Activated naive CD8-positive, alpha-beta T cell treated with anti-CD3 and anti-CD28 coated beads, Interleukin-2, amount 10 ng/mL, durations not matched to agents 7 days and 5 days (primary cell): ENCODE measurements at regions not wholly inside any gene's neighbourhood (a gene's known extent, or its start where the extent isn't known, plus 50 kb on each side); places are given as distances from the start of the nearest gene placed in this dataset.

Source experiments
- ATAC-seq: fragments of 150-1000 bp; cut with Tn5 transposase; one replicate; pipeline ENCODE4 v1.10.0; 2021; ENCODE audit warnings: low read depth, moderate library complexity
- POLR2A ChIA-PET: fragments of 350-600 bp; sonication (Branson Sonifier 250); formaldehyde crosslinking; loops from one replicate; lab custom pipeline; 2021; ENCODE audit warnings: antibody characterized with exemption; lab: Charles Lee
- DNase-seq: peaks from one replicate; pipeline ENCODE4 v3.0.0; 2021
- H3K27ac Mint-ChIP-seq: one replicate; pipeline ENCODE4 v1.8.0; 2022; ENCODE audit warnings: mild to moderate bottlenecking, mixed read lengths
- H3K27me3 Mint-ChIP-seq: one replicate; pipeline ENCODE4 v1.8.0; 2022; ENCODE audit warnings: mild to moderate bottlenecking, moderate library complexity, mixed read lengths
- H3K36me3 Mint-ChIP-seq: one replicate; pipeline ENCODE4 v1.8.0; 2021; ENCODE audit warnings: mild to moderate bottlenecking, mixed read lengths
- H3K4me1 Mint-ChIP-seq: one replicate; pipeline ENCODE4 v1.8.0; 2021; ENCODE audit warnings: mixed read lengths
- H3K4me3 Mint-ChIP-seq: one replicate; pipeline ENCODE4 v1.8.0; 2022; ENCODE audit warnings: mild to moderate bottlenecking, moderate library complexity, mixed read lengths
- H3K9me3 Mint-ChIP-seq: one replicate; pipeline ENCODE4 v1.8.0; 2021; ENCODE audit warnings: mixed read lengths

DNA sequence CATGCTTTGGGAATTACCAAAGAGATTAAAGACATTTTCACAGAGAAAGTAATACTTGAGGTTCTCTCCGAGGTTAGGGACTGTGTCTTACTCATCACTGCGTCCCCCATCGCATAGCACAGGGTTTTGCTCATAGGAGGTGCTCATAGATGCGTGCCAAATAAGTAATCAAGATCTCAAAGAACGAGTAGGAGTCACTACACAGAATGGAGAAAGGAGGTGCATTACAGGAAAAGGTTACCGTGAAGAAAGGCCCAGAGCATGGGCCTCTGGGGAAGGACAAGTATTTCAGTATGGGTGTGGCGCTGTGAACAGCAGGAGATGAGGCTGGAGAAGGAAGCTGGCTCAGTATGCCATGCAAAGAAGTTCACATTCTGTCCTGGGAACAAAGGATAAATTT lies 182.4 kb downstream of the ACTL7B start:
- Mint-ChIP-seq H3K4me3 (no peak overlapping the region), H3K27me3 (no peaks in the 10 kb centered on the region), H3K27ac (no peak overlapping the region), H3K9me3 (no peaks in the 10 kb centered on the region), H3K36me3 (no peaks in the 10 kb centered on the region), H3K4me1 (no peaks in the 10 kb centered on the region)
- POLR2A ChIA-PET: no interaction called here
- DNase-seq (no peak), ATAC-seq (no peak)

DNA sequence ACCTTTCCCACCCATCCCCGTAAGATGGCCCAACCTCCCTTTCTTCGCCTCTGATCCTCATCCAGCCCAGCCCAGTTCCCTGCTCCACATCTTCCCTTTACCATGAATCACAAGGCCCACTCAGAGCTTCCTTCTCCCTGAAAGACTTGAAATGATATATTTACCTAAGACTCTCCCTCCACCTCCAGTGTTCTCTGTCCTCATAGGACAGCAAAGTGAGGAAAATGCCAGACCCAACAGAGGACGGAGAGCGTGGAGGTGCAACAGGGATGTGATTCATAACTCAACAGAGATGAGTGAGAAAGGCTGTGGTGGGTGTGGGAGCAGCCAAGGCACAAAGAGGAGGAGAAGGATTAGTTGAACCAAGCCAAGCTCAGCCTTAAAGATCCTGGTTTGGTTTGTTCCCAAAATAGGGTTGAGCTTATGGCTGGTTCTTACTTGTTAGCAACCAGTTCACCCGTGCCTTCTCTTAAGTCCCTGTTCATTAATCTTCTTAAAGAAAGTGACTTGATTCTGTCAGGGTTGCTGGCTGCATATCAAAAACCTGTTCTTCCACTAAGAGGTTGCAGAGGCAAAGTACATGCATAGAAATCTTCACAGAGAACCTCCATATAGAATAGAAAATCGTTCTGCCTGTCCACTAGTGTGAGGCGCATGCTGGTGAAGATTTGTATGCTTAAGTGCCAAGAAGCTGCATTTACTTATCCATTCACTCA lies 183.2 kb downstream of the ACTL7B start:
- Mint-ChIP-seq H3K9me3 (no peaks in the 10 kb centered on the region), H3K27ac (no peak overlapping the region), H3K27me3 (no peaks in the 10 kb centered on the region), H3K4me1 (no peaks in the 10 kb centered on the region), H3K4me3 (no peak overlapping the region), H3K36me3 (no peaks in the 10 kb centered on the region)
- POLR2A ChIA-PET: no interaction called here
- DNase-seq (no peak), ATAC-seq (no peak)

DNA sequence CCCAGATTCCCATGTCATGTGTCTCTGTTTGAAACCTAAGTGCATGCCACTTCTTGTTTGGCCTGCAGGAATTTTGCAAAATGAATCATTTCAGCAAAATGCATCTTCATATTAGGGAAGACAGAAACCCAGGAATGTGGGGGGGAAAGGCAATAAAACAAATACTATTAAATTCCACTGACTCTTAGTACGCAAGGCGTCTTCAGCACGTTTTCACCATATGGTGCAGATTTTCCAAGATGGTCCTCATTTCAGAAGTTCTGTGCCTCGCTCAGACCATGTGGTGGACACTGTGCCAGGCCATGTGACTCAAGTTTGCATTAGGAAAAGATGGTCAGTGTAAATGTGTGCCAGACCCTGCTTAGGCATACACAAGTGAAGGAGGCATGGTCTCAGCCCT lies 184.0 kb downstream of the ACTL7B start:
- Mint-ChIP-seq H3K27ac (no peak overlapping the region), H3K36me3 (no peaks in the 10 kb centered on the region), H3K9me3 (no peaks in the 10 kb centered on the region), H3K27me3 (no peaks in the 10 kb centered on the region), H3K4me3 (no peak overlapping the region), H3K4me1 (no peaks in the 10 kb centered on the region)
- POLR2A ChIA-PET: no interaction called here
- DNase-seq: no peak
- no peak for ATAC-seq

DNA sequence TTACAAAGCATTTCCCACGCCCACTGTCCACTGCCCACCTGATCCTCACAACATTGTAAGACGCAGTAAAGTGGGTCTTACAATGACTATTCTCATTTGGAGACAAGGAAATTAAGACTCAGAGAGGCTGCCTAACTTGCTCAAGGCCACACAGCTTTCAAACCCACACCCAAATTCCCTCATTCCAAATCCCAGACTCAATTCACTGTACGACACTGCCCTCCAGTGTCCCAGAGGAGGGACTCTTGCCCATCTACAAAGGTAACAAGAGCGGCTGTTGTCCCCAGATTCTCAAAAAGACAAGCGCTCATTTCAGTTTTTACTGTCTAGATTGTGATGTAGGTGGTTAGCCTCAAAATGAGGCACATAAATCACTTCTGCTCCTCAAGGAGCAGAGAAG lies 184.6 kb downstream of the ACTL7B start:
- no peaks in the 10 kb centered on the region for H3K4me1 Mint-ChIP-seq
- DNase-seq (no peak), ATAC-seq (no peak)
- no peaks in the 10 kb centered on the region for H3K27me3 Mint-ChIP-seq
- no peaks in the 10 kb centered on the region for H3K36me3 Mint-ChIP-seq
- H3K4me3 Mint-ChIP-seq: no peak overlapping the region
- POLR2A ChIA-PET: no interaction called here
- no peaks in the 10 kb centered on the region for H3K9me3 Mint-ChIP-seq
- no peak overlapping the region for H3K27ac Mint-ChIP-seq

DNA sequence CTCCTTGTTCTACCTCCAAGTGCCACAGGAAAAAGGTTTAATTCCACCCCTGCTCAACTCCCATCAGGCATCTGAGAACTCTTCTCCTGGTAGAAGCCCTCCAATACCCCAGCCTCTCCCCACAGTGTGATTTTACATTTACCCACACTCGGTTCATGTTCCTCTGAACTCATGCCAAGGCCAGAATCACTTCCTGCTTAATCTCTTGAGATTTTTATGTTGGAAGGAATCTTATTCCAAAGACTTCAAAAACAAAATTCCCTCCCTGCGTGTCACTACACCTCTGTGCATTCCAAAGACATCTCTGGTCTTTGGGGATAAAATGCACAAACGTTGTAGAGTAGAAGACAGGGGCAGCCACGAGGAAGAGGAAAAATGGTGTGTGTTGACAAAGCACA lies 186.8 kb downstream of the ACTL7B start:
- Mint-ChIP-seq H3K27ac (no peak overlapping the region), H3K9me3 (no peaks in the 10 kb centered on the region), H3K4me1 (no peaks in the 10 kb centered on the region), H3K4me3 (no peak overlapping the region), H3K27me3 (no peaks in the 10 kb centered on the region), H3K36me3 (no peaks in the 10 kb centered on the region)
- DNase-seq (no peak), ATAC-seq (no peak)
- POLR2A ChIA-PET: no interaction called here

DNA sequence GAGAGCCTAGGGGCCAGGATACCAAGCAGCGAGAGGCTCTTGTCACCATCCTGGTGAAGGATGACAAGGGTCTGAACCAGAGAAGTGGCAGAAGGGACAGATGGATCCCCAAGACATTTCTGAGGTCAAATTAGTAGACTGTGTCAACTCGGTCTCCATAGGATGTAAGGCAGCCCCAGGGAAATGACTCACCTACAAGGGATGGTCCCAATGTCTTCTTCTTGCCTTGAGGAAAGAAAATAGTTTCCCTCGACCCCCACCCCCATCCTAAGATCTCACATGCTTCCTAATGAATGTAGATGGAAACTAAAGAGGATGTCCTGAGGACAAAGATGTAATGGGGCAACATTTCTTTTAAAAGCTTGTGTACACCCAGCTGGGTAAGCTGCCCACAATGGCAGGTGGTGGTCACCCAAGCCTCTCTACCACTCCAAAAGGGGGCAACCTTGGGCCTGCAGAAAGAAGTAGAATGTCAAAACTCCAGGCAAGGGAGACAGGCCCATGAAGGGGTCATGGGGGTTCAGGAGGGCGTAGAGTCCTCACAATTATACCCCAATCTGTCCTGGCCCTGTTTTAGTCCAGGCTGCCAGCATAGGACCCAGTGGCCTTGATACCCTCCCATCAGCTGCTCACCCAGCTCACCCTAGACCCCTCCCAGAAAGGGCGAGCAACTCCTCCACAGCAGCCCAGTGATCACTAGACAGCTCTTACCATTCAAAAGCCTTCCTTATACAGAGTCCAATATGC lies 187.4 kb downstream of the ACTL7B start:
- no peak overlapping the region for H3K27ac Mint-ChIP-seq
- no peak overlapping the region for H3K4me3 Mint-ChIP-seq
- no peaks in the 10 kb centered on the region for H3K36me3 Mint-ChIP-seq
- no peaks in the 10 kb centered on the region for H3K9me3 Mint-ChIP-seq
- ATAC-seq (no peak), DNase-seq (no peak)
- no peaks in the 10 kb centered on the region for H3K27me3 Mint-ChIP-seq
- H3K4me1 Mint-ChIP-seq: no peaks in the 10 kb centered on the region
- POLR2A ChIA-PET: no interaction called here

DNA sequence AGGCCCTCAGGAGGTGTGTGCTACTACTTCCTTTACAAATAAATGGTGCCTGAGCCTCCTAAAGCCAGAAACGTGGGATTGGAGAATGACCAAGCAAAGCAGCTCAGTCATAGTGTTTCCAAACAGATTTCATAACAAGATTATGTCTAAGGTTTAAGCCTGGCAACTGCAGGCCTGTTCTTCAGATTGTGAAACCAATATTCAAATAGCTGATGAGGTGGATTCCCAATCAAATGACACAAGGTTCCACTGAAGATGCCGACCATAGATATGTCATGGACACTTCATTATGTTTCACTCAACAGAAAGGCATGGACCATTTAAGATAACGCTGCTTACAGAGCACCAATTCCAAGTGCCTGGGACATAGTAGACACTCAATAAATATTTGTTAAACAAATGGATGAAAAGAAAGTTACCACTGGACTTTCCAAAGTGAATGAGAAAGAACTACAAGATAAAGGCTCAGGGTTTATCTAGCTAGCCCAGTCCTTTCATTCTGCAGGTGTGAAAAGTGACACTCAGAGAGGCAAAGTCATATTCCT lies 189.5 kb downstream of the ACTL7B start:
- Mint-ChIP-seq H3K27me3 (no peaks in the 10 kb centered on the region), H3K36me3 (no peaks in the 10 kb centered on the region), H3K27ac (no peak overlapping the region), H3K9me3 (no peaks in the 10 kb centered on the region), H3K4me3 (no peak overlapping the region), H3K4me1 (no peaks in the 10 kb centered on the region)
- ATAC-seq: no peak
- DNase-seq: no peak
- POLR2A ChIA-PET: no interaction called here

DNA sequence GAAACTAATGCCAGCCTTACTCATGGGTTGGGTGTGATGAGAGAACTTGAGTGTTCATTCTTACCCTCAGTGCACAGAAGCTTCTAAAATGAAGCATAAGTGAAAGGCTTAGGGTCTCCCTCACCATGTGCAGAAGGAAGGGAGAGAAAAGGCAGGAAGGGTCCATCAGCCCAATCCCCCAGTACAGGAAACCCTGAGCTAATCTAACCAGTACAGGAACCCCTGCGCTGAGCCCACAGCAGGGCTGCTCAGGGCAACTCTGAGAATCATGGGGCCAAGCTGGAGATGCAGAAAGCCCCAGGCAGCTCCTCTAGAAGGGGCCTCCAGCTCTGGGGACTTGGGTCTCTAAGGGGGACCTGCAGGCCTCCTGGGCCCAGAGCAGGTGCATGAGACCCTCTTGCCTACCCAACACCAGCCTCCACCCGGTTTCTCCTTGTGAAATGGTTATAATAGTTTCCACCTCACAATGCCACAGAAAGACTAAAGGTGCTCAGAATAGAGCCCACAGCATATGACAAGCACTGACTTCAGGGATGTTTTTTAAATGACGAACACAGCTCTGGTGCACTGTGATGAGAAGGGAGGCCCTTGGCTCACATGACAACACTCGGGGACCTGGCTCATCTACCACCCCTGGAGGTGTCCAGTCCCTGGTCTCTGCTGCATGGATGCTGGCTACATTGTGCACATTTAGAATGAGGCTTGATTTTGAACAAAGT lies 190.1 kb downstream of the ACTL7B start:
- ATAC-seq: no peak
- H3K4me3 Mint-ChIP-seq: no peak overlapping the region
- POLR2A ChIA-PET: no interaction called here

DNA sequence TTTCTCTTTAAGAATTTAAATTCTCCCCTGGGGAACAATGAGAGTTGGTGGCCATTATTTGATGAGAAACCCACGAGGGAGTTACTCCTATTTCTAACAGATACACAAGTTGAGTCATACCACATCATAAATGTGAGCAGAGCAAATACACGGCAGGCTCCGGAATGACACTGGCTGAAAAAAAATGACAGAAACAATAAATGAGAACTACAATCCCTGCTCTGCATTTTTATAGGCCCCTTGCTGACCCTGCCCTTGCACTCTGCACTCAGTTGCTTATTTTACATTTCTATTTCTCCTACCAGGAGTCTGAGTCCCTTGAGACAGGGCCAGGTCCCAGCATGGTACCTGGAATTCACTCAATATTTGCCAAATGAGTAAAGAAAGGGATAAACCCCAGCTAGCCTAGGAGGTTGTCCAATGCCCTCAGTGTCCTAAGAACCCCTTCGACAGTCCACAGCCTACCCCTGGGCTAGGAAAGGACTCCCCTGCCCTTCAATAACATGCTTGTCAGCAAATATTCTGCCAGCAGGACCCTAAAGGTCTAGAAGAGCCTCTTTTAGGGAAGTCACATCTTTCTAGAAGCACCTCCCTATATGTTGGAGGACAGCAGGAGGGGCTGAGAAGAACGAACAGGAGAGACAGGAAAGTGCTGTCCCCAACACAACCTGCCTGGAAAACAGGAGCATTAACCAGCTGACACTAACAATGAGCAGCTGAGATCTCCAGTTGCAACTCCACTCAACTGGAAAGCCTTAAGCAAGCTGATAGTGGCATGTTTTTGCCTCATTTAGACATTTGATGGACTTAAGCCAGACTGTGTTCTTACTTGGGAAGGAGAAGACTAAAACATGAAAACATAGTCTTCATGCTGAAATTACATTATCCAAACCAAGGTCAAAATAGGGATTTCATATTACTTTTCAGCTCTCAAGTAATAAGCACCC lies 191.2 kb downstream of the ACTL7B start:
- ATAC-seq (no peak), DNase-seq (no peak)
- Mint-ChIP-seq H3K27ac (no peak overlapping the region), H3K9me3 (peaks cover 4% of the 10 kb centered on the region), H3K36me3 (no peaks in the 10 kb centered on the region), H3K4me3 (no peak overlapping the region), H3K27me3 (no peaks in the 10 kb centered on the region), H3K4me1 (no peaks in the 10 kb centered on the region)
- POLR2A ChIA-PET: no interaction called here

More for the DNA sequence above, 190.1 kb downstream of the ACTL7B start:
- no peaks in the 10 kb centered on the region for H3K27me3 Mint-ChIP-seq
- H3K4me1 Mint-ChIP-seq: no peaks in the 10 kb centered on the region
- no peaks in the 10 kb centered on the region for H3K36me3 Mint-ChIP-seq
- no peak for DNase-seq
- H3K27ac Mint-ChIP-seq: no peak overlapping the region
- H3K9me3 Mint-ChIP-seq: peaks cover 3% of the 10 kb centered on the region

DNA sequence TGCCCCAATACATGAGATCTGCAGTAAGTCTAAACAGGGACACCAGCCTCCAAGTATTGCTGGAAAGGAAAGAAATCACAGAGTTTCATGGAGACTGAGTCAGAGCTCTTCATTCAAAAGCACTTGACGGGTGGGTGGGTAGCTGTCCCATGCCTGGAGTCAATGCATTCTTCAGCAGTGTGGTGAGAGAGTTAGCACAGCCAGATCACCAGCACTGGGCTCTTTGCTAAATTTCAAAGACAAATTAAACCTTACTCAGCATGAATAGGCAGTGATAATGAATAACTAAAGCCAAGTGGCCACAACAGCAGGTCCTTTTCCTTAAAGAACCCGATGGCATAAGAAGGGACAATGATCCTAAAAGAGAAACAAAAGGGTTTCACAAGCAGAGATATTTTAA lies 192.4 kb downstream of the ACTL7B start:
- Mint-ChIP-seq H3K4me3 (no peak overlapping the region), H3K4me1 (no peaks in the 10 kb centered on the region), H3K36me3 (no peaks in the 10 kb centered on the region), H3K27ac (no peak overlapping the region), H3K27me3 (no peaks in the 10 kb centered on the region), H3K9me3 (peaks cover 9% of the 10 kb centered on the region)
- POLR2A ChIA-PET: no interaction called here
- DNase-seq: no peak
- ATAC-seq: no peak

DNA sequence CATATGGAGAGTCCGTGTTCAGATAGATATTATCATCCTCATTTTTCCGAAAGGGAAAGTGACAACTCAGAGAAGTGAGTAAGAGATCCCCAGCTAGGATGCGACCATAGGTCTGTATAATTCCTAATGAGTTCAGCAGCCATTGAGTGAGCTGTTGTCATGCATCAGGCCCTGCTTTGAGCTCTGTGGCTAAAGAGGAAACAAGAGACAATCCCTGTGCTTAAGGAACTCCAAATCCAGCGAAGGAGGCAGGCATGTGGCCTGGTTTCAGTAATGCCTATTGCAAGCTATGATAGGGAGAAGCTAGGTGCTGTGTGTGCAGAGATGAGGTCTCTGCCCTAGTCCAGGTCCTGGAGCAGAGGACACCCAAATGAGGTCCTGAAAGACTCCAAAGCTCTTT lies 192.8 kb downstream of the ACTL7B start:
- Mint-ChIP-seq H3K9me3 (peaks cover 9% of the 10 kb centered on the region), H3K36me3 (no peaks in the 10 kb centered on the region), H3K27me3 (no peaks in the 10 kb centered on the region), H3K4me3 (no peak overlapping the region), H3K4me1 (no peaks in the 10 kb centered on the region), H3K27ac (no peak overlapping the region)
- DNase-seq (no peak), ATAC-seq (no peak)
- POLR2A ChIA-PET: no interaction called here

DNA sequence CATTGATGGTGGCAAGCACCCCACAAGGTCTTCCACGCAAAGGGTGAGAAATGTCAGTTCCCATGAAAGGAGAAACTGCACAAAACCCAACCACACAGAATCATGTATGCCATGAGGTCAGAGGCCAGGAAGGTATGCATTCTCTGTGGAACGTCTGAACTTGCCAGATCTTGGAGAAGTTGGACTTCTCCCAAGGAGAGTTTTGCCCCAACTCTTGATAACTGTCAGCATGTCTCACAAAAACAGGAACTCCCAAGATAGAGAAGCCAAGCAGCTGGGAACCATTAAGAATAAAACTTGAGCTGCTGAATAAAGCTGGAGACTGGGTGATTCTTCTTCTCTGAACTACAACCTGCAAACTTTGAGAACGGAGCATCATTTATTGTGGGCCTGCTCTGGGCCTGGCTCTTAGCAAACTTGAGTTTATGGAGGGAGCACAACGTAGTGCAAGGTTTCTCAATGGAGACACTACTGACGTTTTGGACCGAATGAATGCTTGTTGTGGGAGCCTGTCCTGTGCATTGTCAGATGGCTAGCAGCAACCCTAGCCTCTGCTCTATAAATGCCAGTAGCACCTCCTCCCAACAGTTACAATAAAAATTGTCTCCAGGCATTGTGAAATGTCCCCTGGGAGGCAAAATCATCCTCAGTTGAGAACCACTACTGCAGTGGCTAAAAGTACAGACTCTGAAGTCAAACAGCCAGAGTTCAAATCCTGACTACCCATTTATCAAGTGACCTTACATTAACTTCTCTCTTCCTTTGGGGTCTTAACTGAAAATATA lies 193.5 kb downstream of the ACTL7B start:
- DNase-seq: no peak
- POLR2A ChIA-PET: no interaction called here
- no peak overlapping the region for H3K27ac Mint-ChIP-seq
- H3K4me1 Mint-ChIP-seq: no peaks in the 10 kb centered on the region
- no peaks in the 10 kb centered on the region for H3K36me3 Mint-ChIP-seq
- H3K9me3 Mint-ChIP-seq: peaks cover 9% of the 10 kb centered on the region
- no peak overlapping the region for H3K4me3 Mint-ChIP-seq
- ATAC-seq: no peak
- H3K27me3 Mint-ChIP-seq: no peaks in the 10 kb centered on the region
